ENCODE measurements at regions not wholly inside any gene's neighbourhood (a gene's known extent, or its start where the extent isn't known, plus 50 kb on each side); places are given as distances from the start of the nearest gene placed in this dataset.

DNA sequence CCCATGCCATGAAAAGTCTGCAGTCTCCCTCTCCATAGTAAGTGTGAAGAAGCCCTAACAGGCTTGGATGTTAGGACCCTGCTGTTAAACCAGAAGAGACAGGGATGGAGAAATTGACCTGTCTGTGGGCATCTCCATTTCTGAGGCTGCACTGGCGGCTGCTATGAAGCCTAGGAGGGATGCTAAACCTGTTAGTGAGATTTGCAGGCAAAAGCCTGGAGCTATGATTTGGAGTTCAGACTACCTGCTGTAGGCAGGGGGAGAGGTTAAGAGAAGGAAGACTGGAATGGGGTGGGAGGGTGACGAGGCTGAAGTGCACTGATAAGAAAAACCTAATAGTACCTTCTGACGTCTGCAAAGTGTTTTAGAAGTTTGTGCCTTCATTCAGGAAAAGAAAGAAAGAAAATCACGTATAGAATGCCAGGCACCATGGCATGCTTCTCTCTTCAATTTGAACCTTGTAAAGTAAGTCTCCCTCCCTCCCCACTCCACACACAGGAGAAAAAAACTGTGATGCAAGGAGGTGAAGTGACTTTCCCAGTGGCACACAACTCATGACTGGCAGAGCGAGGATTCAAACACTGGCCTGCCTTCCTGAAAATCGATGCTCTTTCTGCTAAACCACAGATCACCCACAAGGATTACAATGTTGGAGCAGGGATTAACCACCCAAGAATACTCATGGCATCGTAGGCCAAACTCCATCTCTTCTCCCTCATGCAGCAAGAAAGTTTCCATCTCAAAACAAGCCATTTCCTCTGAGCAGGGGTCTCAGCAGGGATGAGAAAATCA lies 98.5 kb upstream of the PKDCC start:
- DNase-seq (ENCODE audit: low read depth in 2 of 2), result no peak

DNA sequence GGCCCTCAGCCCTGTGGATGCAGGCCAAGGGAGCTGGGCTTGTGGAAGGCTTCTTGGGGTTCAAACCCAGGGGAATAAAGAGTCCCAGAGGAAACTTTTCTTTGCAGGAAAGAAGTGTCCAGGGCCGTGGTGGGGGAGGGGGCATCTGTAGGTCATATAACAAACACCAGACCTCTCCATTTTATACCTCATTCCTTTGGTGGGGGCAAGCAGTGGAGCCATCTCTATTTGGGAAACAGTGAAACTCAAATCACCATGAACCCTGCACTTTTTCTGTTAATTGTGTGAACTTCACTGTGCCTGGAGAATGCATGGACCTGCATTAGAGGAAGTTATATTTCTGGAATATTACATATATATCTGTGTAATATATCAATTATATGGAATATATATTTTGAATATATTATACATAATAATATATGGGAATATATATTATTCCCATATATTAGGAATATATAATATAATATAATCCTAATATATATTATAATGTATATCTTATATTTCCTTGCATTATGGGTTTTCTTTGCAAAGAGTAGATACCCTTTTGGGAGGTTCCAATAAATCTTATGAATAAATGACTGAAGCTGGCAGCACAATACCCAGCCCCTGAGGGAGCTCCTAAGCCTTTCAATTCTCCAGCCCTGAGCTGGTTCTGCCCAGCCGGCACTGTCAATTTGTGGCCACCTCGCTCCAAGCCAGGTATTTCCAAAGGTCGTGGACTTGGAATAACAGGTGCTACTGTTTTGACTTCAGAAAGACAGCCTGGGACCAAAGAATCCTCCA lies 97.7 kb upstream of the PKDCC start:
- no peak for DNase-seq (ENCODE audit: low read depth in 2 of 2)

DNA sequence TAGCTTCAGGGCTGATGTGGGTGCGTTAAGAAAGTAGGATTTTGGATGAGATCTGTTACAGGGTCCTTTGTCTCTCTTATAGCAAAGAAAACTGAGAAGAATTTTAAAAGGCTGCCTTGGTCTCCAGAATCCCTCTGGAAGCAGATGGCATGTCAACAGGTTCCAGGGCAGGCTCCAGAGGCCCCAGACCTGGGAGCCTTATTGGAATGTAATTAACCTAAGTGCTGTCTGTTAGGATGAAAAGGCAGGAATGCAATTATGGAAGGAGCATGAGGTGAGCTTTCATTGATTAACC lies 97.2 kb upstream of the PKDCC start:
- DNase-seq (ENCODE audit: low read depth in 2 of 2), result no peak

DNA sequence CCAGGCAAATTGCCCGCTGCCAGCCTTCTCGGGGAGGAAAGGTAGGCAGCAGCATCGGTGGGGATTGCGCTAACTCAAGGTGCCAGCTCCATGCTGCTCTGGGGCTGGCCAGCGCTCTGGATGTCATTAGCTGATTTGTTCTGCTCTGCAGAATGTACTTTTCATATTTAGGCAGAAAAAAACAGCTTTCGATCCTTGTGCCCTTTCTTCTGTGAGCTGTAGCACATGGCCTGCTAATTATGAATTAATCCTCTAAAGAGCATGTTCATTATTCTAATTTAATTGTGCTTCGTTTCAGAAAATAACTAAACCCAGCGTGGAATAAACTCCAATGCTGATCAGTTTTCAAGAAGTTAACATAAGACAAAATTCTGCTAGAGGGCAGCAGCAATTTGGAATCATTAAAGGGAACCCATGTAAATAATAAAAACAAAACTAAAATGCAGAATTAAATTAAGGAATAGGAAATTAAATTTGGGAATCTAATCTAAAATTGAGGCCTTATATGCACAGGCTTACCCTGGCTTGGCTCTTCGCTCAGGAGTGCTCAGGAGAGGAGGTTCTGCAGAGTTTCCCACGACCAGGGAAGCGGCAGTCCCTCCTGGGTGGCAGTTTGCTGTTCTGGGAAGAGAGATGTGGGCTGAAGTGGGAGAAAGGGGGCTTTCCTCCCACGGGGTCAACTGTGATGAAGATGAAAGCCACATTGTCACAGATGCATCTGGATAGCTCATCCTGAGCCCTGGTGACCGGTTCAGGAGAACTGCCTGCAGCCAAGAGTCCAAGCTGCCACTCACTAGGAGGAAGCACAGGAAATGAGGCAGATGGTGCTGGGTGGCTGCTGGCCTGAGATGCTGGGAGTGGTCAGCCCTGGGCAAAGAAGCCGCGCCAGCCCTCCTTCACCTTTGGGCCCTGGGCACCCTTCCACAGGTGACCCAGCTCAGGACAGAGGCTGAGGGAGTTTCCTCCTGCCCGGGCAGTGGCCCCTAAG lies 93.2 kb upstream of the PKDCC start:
- no peak for DNase-seq (ENCODE audit: low read depth in 2 of 2)

DNA sequence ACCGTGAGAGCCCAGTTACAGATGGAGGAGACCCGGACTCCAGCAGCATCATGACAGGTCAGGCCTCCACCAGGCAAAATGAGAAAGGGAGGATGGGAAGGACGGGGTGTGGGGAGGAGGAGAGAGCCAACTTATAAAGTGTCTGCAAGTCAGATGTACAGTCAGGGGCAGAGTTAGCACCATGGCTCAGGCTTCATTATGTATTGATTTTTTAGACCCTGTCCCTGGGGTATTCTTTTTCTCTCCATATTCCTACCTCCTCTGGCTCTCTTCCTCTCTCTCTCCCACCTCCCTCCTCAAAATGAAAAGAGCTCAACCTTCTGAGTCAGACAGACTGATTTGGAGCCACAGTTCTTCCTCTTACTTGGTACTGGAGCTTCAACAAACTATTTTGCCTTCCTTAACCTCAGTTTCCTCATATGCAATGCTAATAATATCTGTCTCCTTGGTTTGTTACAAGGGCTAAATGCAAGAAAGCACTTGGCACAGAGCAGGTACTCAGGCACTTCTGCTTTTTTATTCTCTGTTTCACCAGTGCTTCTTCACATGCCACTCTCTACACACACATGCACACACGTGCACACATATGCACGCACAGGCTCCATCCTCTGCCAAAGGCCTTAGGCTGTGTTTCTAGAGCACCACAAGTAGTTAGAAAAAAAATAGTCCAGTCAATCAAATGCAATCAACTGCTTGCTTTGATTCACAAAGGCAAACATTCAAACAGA lies 92.3 kb upstream of the PKDCC start:
- DNase-seq (ENCODE audit: low read depth in 2 of 2), result no peak

DNA sequence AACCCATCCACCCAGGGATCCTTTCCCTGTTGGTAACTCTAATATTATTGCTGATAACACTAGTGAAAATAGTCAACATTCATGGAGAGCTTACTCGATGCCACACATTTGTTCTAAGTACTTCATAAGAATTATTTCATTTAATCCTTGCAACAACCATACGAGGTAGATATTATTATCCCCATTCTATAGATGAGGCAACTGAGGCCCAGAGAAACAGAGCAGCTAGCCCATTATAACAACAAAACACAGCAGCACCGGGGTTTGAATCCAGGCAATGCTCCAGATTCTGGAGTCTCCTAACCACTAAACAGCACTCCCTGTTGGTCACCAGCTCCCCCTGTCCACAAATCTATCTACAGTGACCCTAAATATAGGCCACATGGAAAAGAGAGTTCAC lies 90.4 kb upstream of the PKDCC start:
- DNase-seq (ENCODE audit: low read depth in 2 of 2), result no peak

DNA sequence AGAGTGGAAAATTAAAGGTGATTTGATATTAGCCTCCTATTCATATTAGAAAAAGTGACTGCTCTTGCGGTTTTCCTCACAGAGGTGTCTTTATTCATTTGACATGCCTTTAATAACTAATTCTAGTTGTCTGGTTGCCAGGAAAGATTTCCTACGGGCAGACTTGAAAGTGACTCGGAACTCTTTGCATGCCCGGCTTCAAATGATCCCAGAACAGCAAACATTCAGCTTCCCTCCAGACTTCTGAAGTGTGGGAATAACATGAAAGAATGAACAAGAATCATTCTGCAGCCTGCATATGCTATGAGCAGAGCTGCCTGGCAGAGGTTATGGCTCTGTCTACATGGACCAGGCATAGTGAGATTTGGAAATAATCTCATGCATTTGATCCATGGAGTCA lies 89.6 kb upstream of the PKDCC start:
- no peak for DNase-seq (ENCODE audit: low read depth in 2 of 2)

DNA sequence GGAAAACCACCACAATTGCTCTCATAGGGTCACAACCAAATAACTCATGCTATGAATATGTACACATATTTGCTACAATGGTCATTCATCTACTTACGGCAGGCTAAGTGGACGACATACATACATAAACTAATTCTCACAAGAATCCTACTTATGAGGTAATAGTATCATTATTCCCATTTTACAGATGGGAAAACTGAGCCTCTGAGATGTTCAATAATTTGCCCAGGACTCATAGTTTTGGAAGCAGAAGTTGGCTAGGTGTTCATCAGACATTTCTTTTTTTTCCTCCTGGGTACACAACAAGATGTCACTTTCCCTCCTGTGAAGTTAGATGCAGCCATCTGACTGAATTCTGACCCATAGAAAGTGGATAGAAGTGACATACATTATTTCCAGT lies 89.0 kb upstream of the PKDCC start:
- no peak for DNase-seq (ENCODE audit: low read depth in 2 of 2)

DNA sequence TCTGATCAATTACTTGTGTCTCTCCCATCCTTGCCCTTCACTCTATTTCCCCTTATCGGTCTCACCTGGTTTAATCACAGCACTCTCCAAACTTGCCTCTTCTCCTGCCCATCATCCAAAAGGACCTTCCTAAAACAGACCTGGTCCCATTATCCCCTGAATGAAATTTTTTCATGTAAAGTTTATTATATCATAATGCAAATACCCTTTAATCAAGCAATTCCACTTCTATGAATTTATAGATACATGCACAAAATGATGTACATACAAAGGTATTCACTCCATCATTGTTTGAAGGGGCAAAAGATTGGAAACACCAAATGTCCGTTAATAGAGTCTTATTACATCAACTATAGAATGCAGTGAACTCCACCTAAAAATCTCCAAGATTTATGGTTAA lies 88.1 kb upstream of the PKDCC start:
- no peak for DNase-seq (ENCODE audit: low read depth in 2 of 2)

DNA sequence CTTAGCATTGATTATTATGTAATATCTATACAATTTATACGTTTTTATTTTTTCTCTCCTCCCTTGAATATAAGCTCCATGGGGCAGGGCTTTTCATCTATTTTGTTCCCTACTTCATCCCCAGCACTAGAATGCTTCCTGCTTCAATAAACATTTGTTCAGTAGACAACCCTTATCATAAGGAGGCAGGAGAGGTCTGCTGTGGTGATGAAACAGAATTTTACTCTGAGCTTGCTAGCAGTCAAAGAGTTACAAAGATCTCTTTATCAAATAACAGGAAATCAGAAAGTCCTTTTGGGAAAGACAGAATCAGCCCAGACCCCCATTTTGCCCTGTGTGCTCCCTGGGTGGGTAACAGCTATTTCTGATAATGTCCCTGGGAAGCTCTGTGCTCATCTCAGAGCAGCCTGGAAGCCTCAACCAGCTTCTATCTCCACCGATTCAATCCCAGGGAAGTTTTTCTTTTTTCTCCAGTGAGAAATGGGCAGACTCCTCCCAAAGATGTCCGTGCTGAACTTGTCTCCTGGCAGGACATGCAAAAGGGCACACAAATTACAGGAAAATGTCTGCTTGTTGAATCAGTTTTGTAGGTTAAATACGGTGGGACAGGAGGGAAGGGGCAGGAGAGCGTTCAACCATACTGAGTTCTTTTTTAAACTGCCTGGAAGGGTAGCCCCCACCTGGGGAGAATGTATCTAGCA lies 84.7 kb upstream of the PKDCC start:
- no peak for DNase-seq (ENCODE audit: low read depth in 2 of 2)

DNA sequence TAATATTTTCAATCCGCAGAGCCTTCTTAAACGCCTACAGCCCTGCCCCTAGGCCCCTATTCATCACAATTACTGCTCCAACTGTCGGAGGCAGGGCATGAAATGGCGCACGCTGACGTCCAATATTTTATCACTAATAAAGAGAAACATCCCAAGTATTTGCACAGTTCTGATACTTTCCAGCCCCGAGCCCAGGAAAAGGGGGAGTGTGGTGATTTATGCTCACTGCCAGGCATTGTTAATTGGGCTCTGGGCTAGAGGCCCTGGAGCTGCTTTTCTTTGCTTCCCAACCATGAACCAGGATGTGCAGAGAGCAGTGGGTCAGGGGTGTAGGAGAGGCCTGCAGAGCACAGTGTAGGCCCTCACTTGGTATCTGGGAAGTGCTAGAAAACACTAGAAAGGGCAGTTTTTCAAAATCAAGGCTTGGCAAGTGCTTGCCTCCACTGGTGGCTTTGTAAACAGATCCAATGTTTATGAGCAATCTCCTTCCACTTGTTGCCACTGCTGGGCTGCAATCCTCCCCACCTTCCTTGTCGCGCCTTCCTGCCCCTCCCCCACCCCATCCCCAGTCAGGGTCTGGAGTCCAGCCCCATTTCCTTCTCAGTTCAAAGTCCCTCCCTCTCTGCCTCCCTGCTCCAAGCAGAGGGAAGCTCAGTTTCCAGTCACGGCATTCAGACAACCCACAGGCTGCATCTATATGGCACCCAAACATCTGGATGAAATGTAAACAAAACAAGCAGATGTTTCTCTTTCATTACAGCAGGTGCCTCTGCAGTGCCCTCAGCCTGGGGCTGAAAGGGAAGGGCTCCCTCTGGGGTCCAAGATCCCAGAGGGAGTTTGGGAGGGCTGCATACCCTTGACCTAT lies 83.9 kb upstream of the PKDCC start:
- no peak for DNase-seq (ENCODE audit: low read depth in 2 of 2)

DNA sequence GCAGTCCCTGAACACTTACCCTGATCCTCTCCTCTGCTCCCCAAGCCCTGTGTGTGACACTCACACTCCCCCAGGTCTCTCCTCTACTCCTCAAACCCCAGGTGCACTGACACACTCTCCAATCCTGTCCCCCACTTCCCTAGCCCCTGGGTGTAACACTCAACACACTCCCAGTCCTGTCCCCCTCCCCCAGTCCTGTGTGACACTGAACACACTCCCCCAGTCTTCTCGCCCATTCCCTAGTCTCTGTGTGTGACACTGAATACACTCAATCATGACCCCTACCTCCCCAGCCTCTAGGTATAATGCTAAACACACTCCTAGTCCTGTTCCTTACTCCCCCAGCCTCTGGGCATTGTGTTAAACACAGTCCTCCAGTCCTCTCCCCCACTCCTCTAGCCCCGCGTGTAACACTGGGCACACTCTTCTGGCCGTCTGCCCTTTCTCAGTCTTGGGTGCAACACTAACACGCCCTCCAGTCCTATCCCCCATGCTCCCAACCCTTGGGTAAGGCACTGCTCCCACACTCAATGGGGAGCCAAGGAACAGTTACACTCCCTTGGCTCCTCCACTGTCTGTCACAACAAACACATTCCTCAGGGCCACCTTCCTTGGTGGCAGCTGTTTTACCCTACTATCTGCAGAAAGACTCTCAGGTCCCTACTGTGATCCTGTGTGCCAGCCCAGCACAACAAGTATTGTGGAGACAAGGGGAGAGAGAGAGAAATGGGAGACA lies 82.5 kb upstream of the PKDCC start:
- DNase-seq (ENCODE audit: low read depth in 2 of 2), result no peak

DNA sequence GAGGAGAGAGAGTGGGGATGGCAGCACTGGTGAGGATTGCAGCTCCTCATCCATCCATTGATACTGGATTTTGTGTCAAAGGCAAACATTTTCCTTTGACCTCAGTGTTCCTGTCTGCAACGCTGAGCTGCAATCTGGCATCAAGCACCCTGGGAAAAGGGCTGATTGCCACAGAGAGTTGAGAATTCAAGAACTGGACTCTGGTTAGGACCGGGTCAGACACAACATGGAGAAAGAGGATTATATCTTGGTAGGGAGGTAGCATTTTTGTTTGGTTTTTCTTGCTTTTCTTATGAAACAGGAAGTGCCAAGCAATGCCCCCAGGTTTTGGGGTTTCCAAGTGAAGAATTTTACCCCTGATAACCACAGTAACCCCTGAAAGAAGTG lies 81.9 kb upstream of the PKDCC start:
- no peak for DNase-seq (ENCODE audit: low read depth in 2 of 2)

DNA sequence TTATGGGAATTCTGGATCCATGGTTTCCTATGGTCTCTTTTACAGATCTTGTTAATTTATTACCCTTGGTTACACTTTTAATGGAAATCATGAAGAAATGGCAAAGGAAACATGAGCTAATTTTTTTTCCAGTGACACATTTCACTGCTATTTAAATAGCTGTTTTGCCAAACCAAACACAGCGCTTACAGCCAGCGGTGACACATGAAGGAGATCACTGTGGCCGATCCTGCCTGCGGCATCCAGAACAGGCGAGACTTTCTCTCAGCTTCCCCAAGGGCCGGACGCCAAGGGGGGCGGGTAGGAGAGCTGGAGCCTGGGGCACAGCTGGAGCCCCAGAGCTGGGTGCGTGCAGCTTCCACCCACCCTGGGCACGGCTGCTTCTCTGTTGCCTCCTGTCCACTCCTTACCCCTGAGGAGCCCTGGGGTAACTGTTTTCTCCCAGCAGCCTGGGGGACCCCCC lies 81.4 kb upstream of the PKDCC start:
- no peak for DNase-seq (ENCODE audit: low read depth in 2 of 2)

DNA sequence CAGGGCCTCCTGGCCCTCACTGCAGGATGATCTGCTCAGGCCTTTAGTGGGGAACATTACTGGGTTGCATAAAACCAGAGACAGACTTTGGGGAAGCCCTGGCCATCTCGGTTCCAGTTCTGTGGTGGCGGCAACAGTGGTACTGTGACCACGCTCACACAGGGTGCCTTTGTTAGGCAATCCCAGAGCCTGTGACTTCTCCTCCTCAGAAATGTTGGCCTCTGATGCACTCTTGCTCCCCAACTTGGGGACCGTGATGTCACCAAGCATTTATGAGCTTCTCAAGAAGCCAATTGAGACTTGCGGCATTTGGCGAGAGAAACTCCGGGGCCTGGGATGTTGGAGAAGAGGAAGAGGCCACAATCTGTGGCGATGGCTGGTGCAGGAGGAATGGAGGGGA lies 80.9 kb upstream of the PKDCC start:
- DNase-seq (ENCODE audit: low read depth in 2 of 2), result no peak

DNA sequence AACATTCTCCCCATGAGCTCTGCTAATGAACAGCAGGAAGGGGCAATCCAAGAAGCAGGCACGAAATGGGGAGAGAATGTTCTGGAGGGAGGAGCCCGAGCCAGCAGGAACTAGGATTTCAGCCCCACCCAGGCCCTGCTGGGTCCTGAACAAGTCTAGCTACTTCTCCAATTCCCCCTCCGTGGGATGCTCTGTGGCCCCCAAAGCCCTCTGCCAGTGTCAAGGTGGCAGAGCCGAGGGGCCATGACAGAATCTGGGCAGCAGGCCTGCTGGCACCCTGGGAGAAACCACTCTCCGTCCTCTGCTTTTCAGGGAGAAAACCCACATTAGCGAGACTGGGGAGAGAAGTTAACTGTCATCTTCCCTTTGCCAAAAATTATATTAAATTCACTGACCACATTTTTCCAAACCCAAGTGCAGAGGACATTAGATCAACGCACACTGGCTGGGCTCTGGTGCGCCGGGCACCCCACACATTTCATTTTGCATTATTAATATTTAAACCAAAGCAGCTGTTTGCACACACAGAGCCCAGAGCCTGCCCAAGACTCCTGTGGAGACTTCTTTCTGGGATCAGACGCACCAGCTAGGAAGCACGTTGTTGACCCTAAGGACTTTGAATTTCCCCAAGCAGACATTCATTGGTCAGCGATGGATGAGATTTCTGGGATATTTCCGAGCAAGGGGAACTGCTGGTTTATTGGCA lies 80.2 kb upstream of the PKDCC start:
- no peak for DNase-seq (ENCODE audit: low read depth in 2 of 2)

DNA sequence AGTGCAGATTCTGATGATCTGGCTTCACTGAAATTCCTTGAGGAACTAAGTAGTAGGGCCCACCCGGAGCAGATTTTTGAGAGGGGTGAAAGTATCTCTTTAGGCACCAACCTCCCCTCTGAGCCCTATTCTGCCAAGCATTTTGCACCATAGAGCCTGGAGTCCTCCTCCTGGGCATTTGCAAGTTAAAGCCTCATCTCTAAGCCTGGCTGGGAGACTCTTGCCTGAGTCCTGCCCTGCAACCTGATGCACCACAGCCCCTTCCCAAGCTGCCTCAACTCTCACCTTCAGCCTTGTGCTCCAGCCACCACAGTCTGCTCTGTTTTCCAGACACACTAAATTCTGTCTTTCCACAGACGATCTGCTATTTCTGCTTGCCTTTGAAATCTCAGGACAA lies 79.6 kb upstream of the PKDCC start:
- no peak for DNase-seq (ENCODE audit: low read depth in 2 of 2)

DNA sequence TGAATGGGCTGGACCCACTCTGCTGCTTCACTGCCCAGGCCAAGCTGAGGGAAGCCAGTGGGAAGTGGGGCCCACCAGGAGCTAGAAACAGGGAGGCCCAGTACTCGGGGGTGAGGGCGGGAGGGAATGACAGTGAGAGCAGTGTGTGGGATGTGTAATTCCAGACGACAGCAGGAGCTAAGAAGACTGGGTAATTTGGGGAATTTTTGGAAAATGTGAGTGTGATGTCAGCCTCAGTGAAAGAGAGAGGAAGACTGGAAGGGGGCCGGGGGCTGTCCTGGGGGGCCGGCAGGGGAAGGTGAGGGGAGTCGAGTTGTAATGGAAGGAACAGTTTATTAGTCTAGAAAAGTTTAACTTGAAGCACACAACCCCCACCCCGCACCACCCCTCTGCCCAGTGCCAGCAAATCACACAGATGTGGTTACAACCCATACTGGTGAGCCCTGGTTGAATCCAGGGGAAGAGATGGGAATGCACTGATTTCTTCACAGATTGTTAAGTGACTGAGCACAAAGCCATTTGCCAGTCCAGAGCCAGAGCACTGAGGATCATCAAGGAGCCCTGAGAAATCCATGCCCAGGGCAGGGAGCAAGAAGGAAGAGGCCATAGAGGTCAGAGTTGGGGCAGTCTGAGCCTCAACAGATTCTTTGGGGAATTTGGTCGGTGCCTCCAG lies 76.7 kb upstream of the PKDCC start:
- DNase-seq (ENCODE audit: low read depth in 2 of 2), result no peak
